NCI-H2171 treated with DMSO at 0.1 percent for 48 hours (cell line): ENCODE measurements at regions not wholly inside any gene's neighbourhood (a gene's known extent, or its start where the extent isn't known, plus 50 kb on each side); places are given as distances from the start of the nearest gene placed in this dataset.

Source experiments
- DNase-seq: peaks from one replicate; lab custom pipeline; 2025; lab: John Stamatoyannopoulos, UW

DNA sequence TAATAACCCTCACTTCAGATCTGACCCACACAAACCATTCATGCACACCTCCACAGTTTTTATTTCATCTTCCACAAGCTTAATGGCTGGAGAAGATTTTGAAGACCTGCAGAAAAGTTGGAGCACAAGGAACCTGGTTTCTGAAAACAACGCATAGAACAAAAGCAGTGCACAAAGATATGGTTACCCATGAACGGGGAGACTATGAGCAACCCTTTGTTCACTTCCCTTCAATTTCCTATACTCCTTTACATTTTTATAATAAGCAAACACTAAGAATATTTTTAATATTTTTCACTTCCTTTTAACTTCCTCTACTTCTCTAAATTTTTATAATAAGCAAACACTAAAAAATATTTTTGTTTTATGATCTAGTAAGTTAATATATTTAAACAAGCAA lies 103.5 kb upstream of the UBE2E2 start:
- DNase-seq = no peak

DNA sequence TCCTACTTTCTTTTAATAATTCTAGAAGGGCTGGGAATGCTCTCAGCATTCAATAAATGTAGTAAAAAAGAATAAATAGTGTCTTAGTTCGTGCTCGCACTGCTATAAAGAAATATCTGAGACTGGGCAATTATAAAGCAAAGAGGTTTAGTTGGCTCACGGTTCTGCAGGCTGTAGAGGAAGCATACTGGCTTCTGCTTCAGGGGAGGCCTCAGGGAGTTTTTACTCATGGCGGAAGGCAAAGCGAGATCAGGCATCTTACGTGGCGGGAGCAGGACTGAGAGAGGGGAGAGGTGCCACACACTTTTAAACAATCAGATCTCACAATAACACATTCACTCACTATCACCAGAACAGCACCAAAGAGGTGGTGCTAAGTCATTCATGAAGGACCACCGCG lies 103.0 kb upstream of the UBE2E2 start:
- DNase-seq = no peak

DNA sequence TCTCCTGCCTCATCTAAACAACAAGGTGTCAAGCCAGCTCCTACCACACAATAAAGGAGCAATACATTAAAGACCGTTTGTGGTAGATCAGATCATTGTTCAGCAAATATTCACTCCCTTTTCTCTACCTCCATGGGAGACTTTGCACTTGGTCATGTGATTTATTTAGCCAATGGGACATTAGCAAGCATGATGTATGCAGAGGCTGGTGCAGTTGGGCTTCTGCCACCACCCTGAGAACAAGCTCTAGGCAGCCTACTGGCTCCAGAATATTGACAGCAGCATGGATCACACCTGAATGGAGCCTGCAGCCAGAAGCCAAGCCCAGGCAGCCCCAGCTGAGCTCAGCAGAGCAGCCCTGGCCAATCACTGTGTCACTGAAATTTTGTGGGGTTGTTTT lies 99.4 kb upstream of the UBE2E2 start:
- no peak for DNase-seq

DNA sequence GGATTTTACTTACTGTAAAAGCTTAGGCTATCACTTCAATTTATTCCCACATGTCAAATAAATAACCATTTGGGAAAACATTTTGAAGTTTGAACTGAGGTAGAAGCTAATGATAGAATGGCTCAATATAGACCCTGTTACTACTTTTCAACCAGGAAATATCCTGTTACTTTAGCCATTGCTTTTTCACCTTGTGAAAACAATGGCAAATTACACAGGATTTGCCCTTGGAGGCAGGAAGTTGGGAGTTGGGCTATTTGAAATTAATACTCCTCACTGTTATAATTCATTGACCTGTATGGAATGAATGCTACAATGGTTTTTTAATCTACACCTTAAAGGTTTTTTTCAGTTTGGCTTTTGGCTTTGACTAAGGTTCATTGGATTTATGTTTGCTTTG lies 98.1 kb upstream of the UBE2E2 start:
- DNase-seq = no peak

DNA sequence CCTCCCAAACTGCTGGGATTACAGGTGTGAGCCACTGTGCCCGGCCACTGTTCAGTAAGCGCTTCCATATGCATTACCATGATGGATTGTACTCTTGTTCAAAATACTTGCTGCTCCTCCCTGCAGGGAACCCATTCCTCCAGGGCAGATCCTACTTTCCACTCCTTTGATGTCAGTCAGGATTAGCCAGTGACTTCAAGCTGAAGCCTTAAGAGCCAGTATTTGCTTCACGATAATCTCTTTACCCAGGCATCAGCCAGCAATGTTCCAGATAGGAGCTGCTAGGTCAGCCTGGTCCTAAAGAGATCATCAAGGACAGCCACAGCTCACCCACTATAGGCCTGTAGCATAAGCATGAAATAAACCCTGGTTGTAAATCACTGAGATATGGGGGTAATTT lies 96.5 kb upstream of the UBE2E2 start:
- DNase-seq = no peak

DNA sequence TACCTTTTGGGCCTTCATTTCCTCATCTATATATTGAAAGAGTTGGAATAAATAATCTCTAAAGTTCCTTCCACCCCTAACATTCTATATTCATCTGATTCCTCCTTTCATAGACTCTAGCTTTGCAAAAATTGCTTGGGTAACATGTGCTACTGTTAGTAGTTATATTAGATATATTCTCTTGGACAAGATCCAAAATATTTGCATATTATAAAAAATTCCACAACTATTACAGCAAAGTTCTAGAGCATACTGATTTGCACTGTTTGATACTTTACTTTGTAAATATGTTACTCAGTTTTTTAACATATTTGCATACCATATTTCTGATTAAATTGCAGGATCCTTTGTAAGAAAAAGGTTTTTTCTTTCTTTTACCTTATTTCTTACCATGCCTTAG lies 95.9 kb upstream of the UBE2E2 start:
- DNase-seq = no peak

DNA sequence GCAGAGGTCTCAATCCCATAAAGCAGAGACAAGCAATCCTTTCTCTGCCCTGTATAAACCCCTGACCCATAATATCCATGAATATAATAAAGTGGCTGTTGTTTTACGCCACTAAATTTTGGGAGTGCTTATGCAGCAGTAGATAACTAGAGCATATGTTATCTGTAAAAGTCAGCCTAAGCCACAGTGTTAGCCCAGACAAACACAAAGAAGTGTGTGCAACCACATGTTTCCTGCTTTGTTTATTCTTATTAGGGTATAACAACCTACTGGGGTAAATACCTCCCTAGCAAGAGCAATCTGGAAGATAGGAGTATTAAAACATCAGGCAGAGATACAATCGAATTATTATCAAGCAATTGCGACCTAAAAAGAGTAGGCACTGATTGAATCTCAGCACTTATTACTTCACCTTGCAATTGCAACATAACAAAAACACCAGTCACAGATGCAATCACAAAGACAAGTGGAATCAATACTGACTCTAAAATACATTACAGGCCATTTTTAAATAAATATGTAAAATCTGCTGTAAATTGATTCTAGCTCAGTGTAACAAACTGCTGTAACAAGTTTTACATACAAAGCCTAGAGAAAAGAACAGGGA lies 94.6 kb upstream of the UBE2E2 start:
- no peak for DNase-seq

DNA sequence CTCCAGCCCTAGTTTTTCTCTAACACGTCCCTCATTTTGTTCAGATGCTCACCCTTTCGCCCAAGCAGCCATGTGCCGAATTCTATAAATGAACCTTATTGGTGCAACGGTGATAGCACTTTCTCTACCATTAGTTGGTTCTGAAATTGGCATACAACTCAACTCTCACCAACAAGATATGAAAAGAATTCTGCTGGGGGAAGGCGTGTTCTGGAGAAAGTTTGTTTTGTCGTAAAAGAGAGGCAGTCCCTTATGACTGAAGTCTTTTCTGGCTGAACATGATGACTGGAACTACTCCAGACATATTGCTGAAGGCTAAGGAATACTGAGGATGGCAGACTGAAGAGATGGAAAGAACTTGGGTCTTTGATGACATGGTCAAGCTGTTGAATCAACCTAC lies 91.8 kb upstream of the UBE2E2 start:
- no peak for DNase-seq

DNA sequence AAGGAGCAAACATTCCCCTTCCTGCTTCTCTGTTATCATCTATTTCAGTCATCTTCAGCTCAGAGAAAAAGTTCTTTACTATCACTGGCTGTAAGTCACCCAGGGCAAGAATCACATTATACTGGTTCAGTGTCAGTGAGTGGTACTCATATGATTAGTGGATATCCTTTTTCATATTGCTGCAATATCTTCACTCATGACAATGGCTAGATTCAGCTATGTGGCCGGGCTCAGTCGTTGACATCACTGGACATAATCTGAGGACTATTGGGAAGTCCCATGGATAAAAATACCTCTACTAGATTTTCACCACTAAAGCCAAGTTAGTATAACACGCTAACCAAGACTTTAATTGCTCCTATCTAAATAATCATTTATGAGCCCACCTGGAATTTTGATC lies 91.3 kb upstream of the UBE2E2 start:
- DNase-seq = no peak

DNA sequence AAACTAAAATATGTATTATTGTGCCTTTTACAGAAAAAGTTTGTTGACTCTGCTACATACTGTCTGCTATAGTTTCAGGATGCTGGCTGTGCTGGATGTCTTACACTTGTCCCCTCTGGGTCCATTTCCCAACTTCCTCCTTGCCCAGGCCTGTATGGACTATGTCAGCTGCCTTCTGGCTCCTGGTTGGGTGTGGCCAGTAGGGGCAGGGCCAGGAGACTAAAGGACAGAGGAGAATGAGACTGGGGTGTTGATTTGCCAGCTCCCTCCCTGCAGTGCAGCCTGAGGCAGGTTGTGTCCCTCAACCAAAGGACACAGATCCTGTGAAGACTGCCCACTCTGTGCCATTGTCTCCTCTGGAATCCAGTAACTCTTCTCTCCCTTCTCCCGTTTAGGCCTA lies 90.6 kb upstream of the UBE2E2 start:
- no peak for DNase-seq

DNA sequence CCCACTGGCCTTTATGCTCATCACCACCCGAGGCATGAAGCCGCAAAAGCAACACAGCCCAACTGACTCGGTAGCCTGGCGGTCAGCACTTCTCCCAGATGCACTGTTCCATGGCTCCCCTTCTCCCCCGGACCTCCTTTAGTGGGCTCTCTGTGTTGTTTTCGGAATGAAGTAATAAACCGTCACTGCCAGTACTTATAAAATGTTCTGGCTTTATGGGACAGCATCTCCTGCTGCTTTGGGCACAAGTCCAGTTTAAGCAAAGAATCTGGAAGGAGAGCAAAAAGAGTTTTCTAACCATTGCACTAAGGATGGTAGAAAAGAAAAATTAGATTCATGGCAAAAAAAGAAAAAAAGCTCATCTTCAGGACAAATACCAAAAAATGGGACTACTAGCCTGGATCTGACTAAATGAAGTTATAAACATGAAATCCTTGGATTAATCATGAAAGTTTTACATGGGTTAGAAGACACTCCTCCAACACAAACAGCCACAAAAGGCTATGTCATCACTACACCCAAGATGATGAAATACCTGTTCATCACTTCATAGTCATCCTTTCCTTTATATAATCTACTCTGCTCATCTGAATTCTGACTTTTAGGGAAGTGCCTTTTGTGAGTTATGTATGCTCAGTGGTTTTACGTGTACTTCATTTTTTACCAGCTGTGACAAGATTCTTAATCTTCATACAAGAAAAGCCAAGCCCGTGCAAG lies 89.5 kb upstream of the UBE2E2 start:
- no peak for DNase-seq

DNA sequence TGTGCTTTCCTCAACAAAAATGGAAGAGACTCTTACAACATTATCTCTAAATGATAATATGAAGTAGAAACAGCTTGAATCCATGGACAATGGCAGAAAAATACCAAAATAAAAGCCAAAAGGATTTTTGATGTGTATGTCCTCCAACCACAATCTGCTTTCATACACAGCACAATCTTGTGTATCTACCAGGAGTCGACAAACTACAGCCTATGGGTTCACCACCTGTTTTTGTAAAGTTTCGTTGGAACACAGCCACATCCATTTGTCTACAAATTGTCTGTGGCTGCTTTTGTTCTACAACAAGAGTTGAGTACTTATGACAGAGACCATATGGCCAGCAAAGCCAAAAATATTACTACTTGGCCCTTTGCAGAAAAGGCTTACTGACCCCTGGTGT lies 88.7 kb upstream of the UBE2E2 start:
- DNase-seq = no peak

DNA sequence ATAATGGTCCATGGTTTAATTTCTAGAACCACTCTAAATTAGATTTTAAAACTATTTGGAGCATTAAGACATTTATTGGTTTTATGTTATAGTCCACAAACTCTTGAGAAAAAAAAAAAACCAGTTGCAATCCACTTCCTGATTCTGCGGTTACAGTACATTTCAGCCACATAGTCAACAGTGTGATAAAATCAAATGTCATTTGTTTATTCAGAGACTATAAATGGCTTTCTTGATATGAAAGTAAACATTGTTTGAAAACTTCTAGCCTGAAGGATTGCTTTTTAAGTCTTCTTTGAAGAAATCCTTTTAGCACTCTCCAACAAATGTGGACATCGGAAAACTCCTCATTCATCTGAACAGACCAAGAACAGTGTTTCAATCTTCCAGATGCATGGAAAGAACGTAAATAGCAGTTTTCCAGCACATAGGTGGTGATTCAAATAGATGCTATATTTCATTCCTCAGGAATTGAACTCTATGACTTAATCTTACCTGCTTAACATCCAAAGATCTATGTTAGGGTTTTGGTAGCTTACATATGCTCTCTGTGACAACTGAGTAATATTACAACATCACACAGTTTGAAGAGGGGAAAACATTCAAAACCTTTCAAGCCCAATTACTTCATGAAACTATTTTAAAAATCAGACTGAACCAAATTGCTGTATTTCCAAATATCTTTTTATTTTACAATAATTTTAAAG lies 87.8 kb upstream of the UBE2E2 start:
- no peak for DNase-seq

DNA sequence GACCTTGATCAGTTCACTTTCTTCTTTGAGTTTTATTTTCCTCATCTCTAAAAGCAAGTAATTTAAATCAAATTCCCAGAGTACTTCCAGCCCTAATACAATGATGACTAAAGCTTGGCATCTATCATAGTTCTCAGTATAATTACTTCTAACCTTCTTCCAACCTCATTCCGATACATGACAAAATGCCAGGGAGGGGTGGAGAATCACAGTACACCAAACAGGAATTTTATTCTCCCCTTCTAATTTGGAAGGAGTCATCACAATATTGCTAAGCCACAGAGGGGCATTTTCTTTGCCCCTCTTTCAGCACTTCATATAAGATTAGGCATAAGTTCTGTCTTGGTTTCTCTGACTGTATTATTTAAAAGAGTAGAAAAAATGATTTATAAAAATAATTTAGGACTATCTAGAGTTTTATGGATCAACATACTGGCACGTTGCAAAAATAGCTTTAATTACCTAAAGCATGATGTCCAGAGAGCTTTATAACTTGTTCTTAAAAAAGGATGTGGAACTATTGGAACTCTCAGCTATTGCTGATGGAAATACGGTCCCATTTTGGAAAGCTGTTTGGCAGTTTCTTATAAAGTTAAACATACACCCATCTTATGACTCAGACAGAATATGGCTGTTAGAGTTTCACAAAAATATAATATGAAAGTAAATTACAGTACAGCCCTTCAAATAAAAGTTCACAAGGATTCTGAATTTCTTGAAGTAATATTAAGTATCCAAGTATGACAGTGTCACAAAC lies 86.9 kb upstream of the UBE2E2 start:
- no peak for DNase-seq

DNA sequence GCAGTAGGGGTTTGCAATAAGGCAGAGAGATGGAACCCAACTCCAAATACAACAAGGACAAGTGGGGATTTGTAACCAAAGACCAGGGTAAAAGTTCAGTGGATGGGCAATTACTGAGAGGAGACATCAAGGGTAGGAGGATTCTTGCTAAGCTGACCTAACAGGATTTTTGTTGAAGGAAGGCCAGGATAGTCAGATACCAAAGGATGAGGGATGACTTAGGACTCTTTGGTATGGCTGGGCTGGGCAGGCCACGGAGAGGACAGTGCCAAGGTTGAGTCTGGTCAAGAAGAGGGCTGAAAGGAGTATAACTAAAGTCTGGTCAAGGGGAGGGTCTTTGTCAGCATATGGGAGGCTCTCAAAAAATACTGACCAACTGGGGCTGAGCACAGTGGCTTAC lies 85.3 kb upstream of the UBE2E2 start:
- DNase-seq = no peak

DNA sequence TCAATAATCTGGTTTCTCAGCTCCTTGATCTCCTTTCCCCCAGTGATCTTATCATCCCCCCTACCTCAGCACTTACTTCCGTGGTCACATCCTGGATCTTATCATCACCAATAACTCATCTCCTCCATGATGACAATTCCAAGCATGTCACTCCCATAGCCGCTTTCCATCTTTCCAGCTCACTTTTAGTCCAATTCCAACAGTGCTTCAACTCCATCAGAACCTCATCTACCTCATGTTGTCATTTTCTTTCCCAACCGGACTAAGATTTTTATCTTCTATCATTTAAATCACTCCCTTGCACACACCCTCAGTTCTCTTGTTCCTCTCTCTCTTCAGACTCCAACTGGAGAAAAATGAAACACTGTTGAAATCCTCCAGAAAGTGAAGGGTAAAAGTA lies 75.9 kb upstream of the UBE2E2 start:
- DNase-seq = no peak

DNA sequence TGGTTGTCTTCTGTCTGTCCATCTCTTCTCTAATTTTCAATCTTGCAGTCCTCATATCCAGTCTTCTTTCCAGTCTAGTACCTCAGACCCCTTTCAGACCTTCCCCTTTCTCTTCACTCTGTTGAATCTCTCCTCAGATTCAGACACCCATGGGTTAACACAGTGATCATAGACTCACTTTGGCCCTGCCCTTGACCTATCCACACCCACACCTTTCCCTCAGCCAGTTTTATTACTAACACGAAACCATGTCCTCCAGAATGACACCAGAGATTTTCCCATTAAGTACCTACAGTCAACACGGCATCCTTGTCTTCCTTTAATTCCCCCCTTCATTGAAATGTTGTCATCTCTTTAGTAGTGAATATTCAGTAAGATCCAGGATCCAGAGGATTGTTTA lies 74.5 kb upstream of the UBE2E2 start:
- no peak for DNase-seq

DNA sequence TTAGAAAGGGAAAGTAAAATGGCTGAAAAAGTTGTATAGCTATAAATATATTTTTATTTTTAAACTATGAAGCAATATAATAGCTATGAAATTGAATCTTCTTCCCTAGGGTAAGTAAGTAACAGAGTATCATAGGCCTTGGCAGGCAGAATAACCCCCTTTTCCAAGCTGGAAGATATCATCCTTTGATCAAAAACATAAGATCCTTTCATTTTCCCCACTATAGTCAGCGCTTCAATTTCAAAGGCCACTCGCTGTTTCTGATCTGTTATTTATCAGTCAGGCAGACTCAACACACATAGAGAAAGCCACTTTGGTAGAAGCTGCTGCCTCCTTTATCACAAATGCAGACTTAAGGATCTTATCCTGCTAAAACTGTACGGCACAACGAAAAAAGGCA lies 74.0 kb upstream of the UBE2E2 start:
- no peak for DNase-seq

DNA sequence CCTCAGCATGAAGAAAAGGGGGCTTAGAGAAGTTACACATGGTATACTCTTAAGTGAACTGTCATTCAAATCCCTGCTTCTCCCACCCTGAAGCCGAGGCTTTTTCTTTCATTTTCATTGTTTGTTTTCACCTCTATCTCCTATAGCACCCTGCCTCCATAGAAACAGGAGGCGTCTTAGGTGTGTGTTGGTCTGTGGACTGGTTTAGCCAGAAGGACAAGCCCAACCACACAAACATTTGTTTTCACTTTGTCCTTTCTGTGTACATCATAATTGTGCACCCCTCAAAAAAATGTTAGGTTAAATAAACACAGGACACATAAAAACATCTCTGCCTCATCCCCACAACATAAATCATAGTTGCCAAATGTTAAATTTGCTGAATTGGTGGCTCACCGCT lies 73.3 kb upstream of the UBE2E2 start:
- DNase-seq = no peak

DNA sequence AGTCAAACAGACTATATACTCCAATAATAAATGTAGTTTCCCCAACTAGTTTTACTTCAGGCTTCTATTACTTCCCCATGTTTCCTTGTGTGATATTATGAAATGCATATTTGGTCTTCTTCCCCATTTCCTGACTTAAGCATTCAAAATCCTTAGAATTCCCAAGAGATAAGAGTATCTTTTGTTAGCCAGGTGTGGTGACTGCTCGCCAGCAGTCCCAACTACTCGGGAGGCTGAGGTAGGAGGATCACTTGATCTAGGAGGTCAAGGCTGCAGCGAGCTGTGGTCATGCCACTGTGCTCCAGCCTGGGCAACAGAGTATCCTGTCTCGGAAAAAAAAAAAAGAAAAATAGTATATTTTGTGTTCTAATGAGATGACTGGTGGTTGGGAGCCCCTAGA lies 72.7 kb upstream of the UBE2E2 start:
- no peak for DNase-seq

DNA sequence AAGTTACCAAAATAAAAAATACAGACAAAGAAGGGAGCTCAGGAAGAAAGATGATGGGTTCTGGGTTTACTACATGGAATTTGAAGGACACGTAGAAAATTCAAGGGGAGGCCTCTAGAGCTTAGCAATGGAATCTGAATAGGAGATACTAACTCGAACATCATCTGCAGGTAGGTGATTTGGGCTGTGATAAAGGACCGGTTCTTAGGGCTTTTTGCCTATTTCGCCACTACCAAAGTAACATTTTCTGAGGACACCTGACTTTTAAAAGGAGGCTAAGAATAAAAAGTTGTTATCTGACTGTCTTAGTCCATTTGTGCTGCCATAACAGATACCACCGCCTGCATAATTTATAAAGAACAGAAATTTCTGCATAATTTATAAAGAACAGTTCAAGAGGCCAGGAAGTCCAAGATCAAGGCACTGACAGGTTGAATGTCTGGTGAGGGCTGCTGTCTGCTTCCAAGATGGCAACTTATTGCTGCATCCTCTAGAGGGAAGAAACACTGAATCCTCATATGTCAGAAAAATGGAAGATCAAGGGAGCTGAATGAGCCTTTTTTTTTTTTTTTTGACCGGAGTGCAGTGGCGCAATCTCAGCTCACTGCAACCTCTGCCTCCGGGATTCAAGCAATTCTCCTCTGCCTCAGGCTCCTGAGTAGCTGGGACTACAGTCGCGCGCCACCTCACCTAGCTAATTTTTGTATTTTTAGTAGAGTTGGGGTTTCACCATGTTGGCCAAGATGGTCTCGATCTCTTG lies 67.9 kb upstream of the UBE2E2 start:
- DNase-seq = no peak

DNA sequence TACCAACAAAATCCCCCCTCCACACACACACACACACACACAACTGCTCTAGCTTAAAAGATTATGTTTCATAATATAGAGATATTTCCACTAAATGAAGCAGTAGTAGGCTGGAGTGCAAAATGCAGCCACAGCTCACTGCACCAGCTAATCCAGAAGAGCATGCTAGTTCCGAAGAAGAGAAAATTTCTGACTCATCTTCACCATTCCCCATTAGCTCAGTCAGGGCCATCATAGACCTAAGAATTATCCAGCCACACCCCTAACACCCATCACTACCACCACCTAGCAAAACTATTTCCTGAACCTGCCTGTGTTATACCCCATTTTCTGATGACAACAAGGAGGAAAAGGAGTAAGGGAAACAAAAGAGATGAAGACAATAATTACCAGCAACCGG lies 67.1 kb upstream of the UBE2E2 start:
- DNase-seq = no peak
